Transverse colon (tissue), 1 donor: ENCODE measurements at regions not wholly inside any gene's neighbourhood (a gene's known extent, or its start where the extent isn't known, plus 50 kb on each side); places are given as distances from the start of the nearest gene placed in this dataset.

ENCODE experiments used
- EP300 ChIP-seq: sonication (generic); formaldehyde crosslinking; IDR thresholded peaks from one replicate; pipeline ENCODE4 v1.6.1; 2017; ENCODE audit warnings: antibody characterized with exemption, low read depth
- POLR2A ChIP-seq: fragments of 450-650 bp; IDR thresholded peaks from one replicate; pipeline ENCODE4 v1.6.1; 2016; ENCODE audit warnings: antibody characterized with exemption, mild to moderate bottlenecking, moderate library complexity

DNA sequence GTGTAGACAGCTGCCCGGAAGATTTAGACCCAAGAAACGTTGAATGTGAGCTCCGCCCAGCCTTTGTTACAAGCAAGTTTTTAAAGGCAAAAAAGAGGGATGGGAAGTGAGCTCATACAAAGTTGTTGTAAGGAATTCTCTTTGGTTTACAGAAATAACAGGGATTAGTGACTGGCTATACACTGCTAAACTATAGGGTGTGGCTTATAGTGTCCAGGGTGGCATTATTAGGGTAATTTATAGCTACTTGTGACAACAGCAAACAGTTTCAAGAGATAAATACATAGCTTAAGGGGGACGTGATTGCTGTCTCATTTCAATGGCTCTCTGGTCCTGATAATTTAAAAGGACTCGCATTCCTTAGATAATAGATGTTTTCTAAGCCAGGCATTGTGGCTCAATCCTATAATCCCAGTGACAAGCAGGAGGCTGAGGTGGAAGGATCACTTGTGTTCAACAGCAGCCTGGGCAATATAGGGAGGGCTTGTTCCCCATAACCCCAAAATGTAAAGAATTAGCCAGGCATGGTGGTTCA lies 66.5 kb upstream of the TGIF1 start:
- TF ChIP-seq EP300 = no peak
- no peak for TF ChIP-seq POLR2A
